A549 (cell line): ENCODE measurements at regions not wholly inside any gene's neighbourhood (a gene's known extent, or its start where the extent isn't known, plus 50 kb on each side); places are given as distances from the start of the nearest gene placed in this dataset.

ENCODE experiments used
- ATAC-seq, 2 experiments: fragments of 200-7000 bp in 1 of 2; fragments of >200 bp in 1 of 2; cut with Nextera tagmentation in 1 of 2; cut with Tn5 transposase in 1 of 2; 3 replicates each; pipeline versions ENCODE4 v1.8.0 to v1.9.1; 2018 to 2020; ENCODE audit warnings: mild to moderate bottlenecking in 1 of 2, moderate library complexity in 1 of 2
- CTCF ChIA-PET: fragments of 300-600 bp; sonication (Branson Sonifier 250); formaldehyde crosslinking; extraction: SDS; loops from one replicate; lab custom pipeline; 2021; ENCODE audit warnings: antibody characterized with exemption, inconsistent platforms; lab: Yijun Ruan, JAX
- POLR2A ChIA-PET: fragments of 350-600 bp; formaldehyde crosslinking; extraction: SDS; loops from one replicate; lab custom pipeline; 2021; ENCODE audit warnings: antibody characterized with exemption, inconsistent platforms; lab: Yijun Ruan, JAX
- DNase-seq, 2 experiments: peaks; one replicate each; pipeline versions ENCODE4 v3.0.0 to v3.0.0-alpha.2; 2011 to 2016; ENCODE audit warnings: low read depth in 1 of 2, low spot score in 1 of 2
- FAIRE-seq: peaks from 2 replicates; lab custom pipeline; 2011; peaks lifted over from hg19 to GRCh38; lab: Jason Lieb, UNC
- H3K27ac ChIP-seq, 2 experiments: fragments of >200 bp; sonication (Bioruptor Twin); formaldehyde crosslinking; 3 replicates each; pipeline ENCODE4 v1.5.1; 2016 to 2017
- H3K4me1 ChIP-seq: fragments of >200 bp; sonication (Bioruptor Twin); formaldehyde crosslinking; 3 replicates; pipeline ENCODE4 v1.6.1; 2016
- H3K4me2 ChIP-seq: fragments of >200 bp; sonication (Bioruptor Twin); formaldehyde crosslinking; 3 replicates; pipeline ENCODE4 v1.6.1; 2016
- H3K4me3 ChIP-seq: fragments of >200 bp; sonication (Bioruptor Twin); formaldehyde crosslinking; 3 replicates; pipeline ENCODE4 v1.5.1; 2016
- H3K9me3 ChIP-seq: fragments of >200 bp; sonication (Bioruptor Twin); formaldehyde crosslinking; 3 replicates; pipeline ENCODE4 v1.6.1; 2016
- CBX8 ChIP-seq: fragments of 200-600 bp; sonication (generic); IDR thresholded peaks from 2 replicates; pipeline ENCODE4 v1.6.1; 2016
- CEBPB ChIP-seq, 2 experiments: fragments of >200 bp in 1 of 2; sonication (Bioruptor Twin) in 1 of 2; formaldehyde crosslinking in 1 of 2; IDR thresholded peaks; 2 replicates each; pipeline ENCODE4 v1.6.1; 2012 to 2016
- CHD4 ChIP-seq: fragments of 200-600 bp; sonication (generic); IDR thresholded peaks from 2 replicates; pipeline ENCODE4 v1.6.1; 2016; ENCODE audit warnings: antibody characterized with exemption, mild to moderate bottlenecking, borderline replicate concordance
- EHF ChIP-seq: fragments of 250-450 bp; sonication (Bioruptor Pico); IDR thresholded peaks from 2 replicates; pipeline ENCODE4 v1.5.0; 2020; ENCODE audit warnings: mild to moderate bottlenecking
- ESRRA ChIP-seq: fragments of 150-350 bp; IDR thresholded peaks from 2 replicates; pipeline ENCODE4 v1.6.1; 2014; ENCODE audit warnings: mild to moderate bottlenecking, low read length, borderline replicate concordance
- FOSB ChIP-seq: fragments of 250-450 bp; sonication (Bioruptor Pico); IDR thresholded peaks from 2 replicates; pipeline ENCODE4 v1.5.0; 2020; ENCODE audit warnings: mild to moderate bottlenecking, moderate library complexity
- GATA3 ChIP-seq: IDR thresholded peaks from 2 replicates; pipeline ENCODE4 v1.6.1; 2012; ENCODE audit warnings: borderline replicate concordance
- HDAC2 ChIP-seq: fragments of 200-600 bp; sonication (generic); IDR thresholded peaks from 2 replicates; pipeline ENCODE4 v1.6.1; 2016
- JUNB ChIP-seq: fragments of >200 bp; sonication (Bioruptor Twin); formaldehyde crosslinking; IDR thresholded peaks from 2 replicates; pipeline ENCODE4 v1.6.1; 2016
- KDM5A ChIP-seq: fragments of 200-600 bp; sonication (generic); IDR thresholded peaks from 2 replicates; pipeline ENCODE4 v1.6.1; 2016; ENCODE audit warnings: antibody characterized with exemption, mild to moderate bottlenecking
- MAFK ChIP-seq: fragments of 450-650 bp; IDR thresholded peaks from 2 replicates; pipeline ENCODE4 v1.6.1; 2014; ENCODE audit not compliant: partially characterized antibody
- MAZ ChIP-seq: fragments of 150-350 bp; IDR thresholded peaks from 2 replicates; pipeline ENCODE4 v1.6.1; 2014; ENCODE audit warnings: antibody characterized with exemption, low read depth, low read length, borderline replicate concordance
- NFE2L2 ChIP-seq: fragments of 150-350 bp; conservative IDR thresholded peaks from 2 replicates; pipeline ENCODE4 v1.6.1; 2014; ENCODE audit warnings: low read length
- NR3C1 ChIP-seq: fragments of >200 bp; sonication (Bioruptor Twin); formaldehyde crosslinking; IDR thresholded peaks from 3 replicates; pipeline ENCODE4 v1.6.1; 2017
- POLR2A ChIP-seq: IDR thresholded peaks from 2 replicates; pipeline ENCODE4 v1.6.1; 2012; ENCODE audit warnings: mild to moderate bottlenecking, low read length
- RAD21 ChIP-seq, 2 experiments: fragments of >200 bp in 1 of 2; sonication (Bioruptor Twin) in 1 of 2; formaldehyde crosslinking in 1 of 2; IDR thresholded peaks in 1 of 2; conservative IDR thresholded peaks in 1 of 2; 2 replicates in 1 of 2; 3 replicates in 1 of 2; pipeline ENCODE4 v1.6.1; 2012 to 2018; ENCODE audit warnings: inconsistent platforms in 1 of 2
- RARB ChIP-seq: fragments of 250-450 bp; sonication (Bioruptor Pico); IDR thresholded peaks from 2 replicates; pipeline ENCODE4 v1.8.0; 2021; ENCODE audit warnings: mild to moderate bottlenecking, moderate library complexity
- RFX5 ChIP-seq: fragments of 450-650 bp; IDR thresholded peaks from 2 replicates; pipeline ENCODE4 v1.7.1; 2014; ENCODE audit warnings: antibody characterized with exemption, mild to moderate bottlenecking, moderate library complexity
- RNF2 ChIP-seq: fragments of 200-600 bp; sonication (generic); IDR thresholded peaks from 2 replicates; pipeline ENCODE4 v1.6.1; 2016; ENCODE audit warnings: low read depth, mild to moderate bottlenecking, antibody characterized with exemption, moderate library complexity, borderline replicate concordance
- SREBF2 ChIP-seq: fragments of 450-650 bp; IDR thresholded peaks from 2 replicates; pipeline ENCODE4 v1.6.1; 2014; ENCODE audit warnings: mild to moderate bottlenecking, moderate library complexity
- TFCP2L1 ChIP-seq: fragments of 250-450 bp; sonication (Bioruptor Pico); IDR thresholded peaks from 2 replicates; pipeline ENCODE4 v1.5.0; 2021; ENCODE audit warnings: mild to moderate bottlenecking
- TP53 ChIP-seq: fragments of 250-450 bp; sonication (Bioruptor Pico); IDR thresholded peaks from 2 replicates; pipeline ENCODE4 v1.5.0; 2021; ENCODE audit warnings: mild to moderate bottlenecking, moderate library complexity
- USF2 ChIP-seq: fragments of 450-650 bp; IDR thresholded peaks from 2 replicates; pipeline ENCODE4 v1.6.1; 2014; ENCODE audit warnings: antibody characterized with exemption
- ZC3H11A ChIP-seq: fragments of 450-650 bp; IDR thresholded peaks from 2 replicates; pipeline ENCODE4 v1.6.1; 2014; ENCODE audit warnings: antibody characterized with exemption, mild to moderate bottlenecking
- ZFP36 ChIP-seq: fragments of 450-650 bp; IDR thresholded peaks from 2 replicates; pipeline ENCODE4 v1.6.1; 2014; ENCODE audit warnings: borderline replicate concordance; ENCODE audit not compliant: partially characterized antibody
- WGBS: methylation state at CpG from one replicate; pipeline ENCODE4 v1.1.6; 2017; ENCODE audit errors: missing lambda C conversion rate; 5-methylcytosine and 5-hydroxymethylcytosine counted together
- TF ChIP-seq, protein P1 (sequence below): fragments of >200 bp; sonication (Bioruptor Twin); formaldehyde crosslinking; IDR thresholded peaks from 3 replicates; pipeline ENCODE4 v1.6.1; 2016
- TF ChIP-seq, protein P2 (sequence below): IDR thresholded peaks from 2 replicates; pipeline ENCODE4 v1.6.1; 2012; ENCODE audit warnings: low read depth, borderline replicate concordance
- TF ChIP-seq, protein P3 (sequence below): fragments of >200 bp; sonication (Bioruptor Twin); formaldehyde crosslinking; IDR thresholded peaks from 2 replicates; pipeline ENCODE4 v1.6.1; 2016
- TF ChIP-seq, protein P4 (sequence below): fragments of 200-600 bp; sonication (generic); IDR thresholded peaks from 2 replicates; pipeline ENCODE4 v1.6.1; 2016; ENCODE audit warnings: antibody characterized with exemption, mild to moderate bottlenecking, moderate library complexity

GRCh38 chr10:37701781-37702493 lies 155.5 kb downstream of the ZNF248 start:
- DNase-seq (no peak), ATAC-seq (no peak), FAIRE-seq (no peak)
- Histone ChIP-seq H3K27ac (no peak overlapping the region), H3K4me1 (no peaks in the 10 kb centered on the region), H3K4me3 (no peak overlapping the region), H3K9me3 (no peaks in the 10 kb centered on the region; the same call in 2 of the 3 replicates), H3K4me2 (no peak overlapping the region)
- WGBS, result 74% methylated on average over 16 of the region's 16 CpGs
- ChIA-PET CTCF (no interaction called here), POLR2A (no interaction called here)
- TF ChIP-seq ZFP36, result no peak
- no peak for TF ChIP-seq HDAC2
- TF ChIP-seq RFX5, result no peak
- no peak for TF ChIP-seq MAZ
- no peak for TF ChIP-seq FOSB (CRISPR knock-in tag)
- TF ChIP-seq, protein P1, sequence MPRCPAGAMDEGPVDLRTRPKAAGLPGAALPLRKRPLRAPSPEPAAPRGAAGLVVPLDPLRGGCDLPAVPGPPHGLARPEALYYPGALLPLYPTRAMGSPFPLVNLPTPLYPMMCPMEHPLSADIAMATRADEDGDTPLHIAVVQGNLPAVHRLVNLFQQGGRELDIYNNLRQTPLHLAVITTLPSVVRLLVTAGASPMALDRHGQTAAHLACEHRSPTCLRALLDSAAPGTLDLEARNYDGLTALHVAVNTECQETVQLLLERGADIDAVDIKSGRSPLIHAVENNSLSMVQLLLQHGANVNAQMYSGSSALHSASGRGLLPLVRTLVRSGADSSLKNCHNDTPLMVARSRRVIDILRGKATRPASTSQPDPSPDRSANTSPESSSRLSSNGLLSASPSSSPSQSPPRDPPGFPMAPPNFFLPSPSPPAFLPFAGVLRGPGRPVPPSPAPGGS, result no peak
- TF ChIP-seq MAFK, result no peak
- TF ChIP-seq TP53 (CRISPR knock-in tag), result no peak
- TF ChIP-seq NR3C1, result no peak
- TF ChIP-seq POLR2A, result no peak
- no peak for TF ChIP-seq JUNB
- no peak for TF ChIP-seq USF2
- TF ChIP-seq RNF2, result no peak
- TF ChIP-seq CBX8, result no peak
- TF ChIP-seq TFCP2L1 (CRISPR knock-in tag), result no peak
- TF ChIP-seq ESRRA, result no peak

- DNase-seq (no peak), ATAC-seq (no peak; a peak in 1 of 6 replicates), FAIRE-seq (no peak)
- Histone ChIP-seq H3K9me3 (no peaks in the 10 kb centered on the region; the same call in 2 of the 3 replicates), H3K4me2 (no peak overlapping the region), H3K4me3 (no peak overlapping the region), H3K27ac (no peak overlapping the region), H3K4me1 (no peaks in the 10 kb centered on the region)
- POLR2A ChIA-PET, result no interaction called here
- CTCF ChIA-PET, result interaction anchor here (1.3 kb wide), 1 partner anchor 34 kb away, joined by 3 read pairs; no protein-coding TSS in a partner anchor
- WGBS, result 78% methylated on average over 27 of the region's 37 CpGs
- no peak for TF ChIP-seq EHF (CRISPR knock-in tag)
- TF ChIP-seq CEBPB (IDR thresholded peaks at IDR 0.05), result no peak
- TF ChIP-seq NFE2L2, result no peak
- TF ChIP-seq, protein P2, sequence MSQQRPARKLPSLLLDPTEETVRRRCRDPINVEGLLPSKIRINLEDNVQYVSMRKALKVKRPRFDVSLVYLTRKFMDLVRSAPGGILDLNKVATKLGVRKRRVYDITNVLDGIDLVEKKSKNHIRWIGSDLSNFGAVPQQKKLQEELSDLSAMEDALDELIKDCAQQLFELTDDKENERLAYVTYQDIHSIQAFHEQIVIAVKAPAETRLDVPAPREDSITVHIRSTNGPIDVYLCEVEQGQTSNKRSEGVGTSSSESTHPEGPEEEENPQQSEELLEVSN, result no peak
- no peak for TF ChIP-seq ZC3H11A
- TF ChIP-seq TFCP2L1 (CRISPR knock-in tag), result no peak
These were observed 156.3 kb downstream of the ZNF248 start for GRCh38 chr10:37700886-37701780.

GRCh38 chr10:37687581-37687980 lies 169.8 kb downstream of the ZNF248 start:
- DNase-seq, result no peak
- H3K9me3 ChIP-seq, result no peaks in the 10 kb centered on the region; the same call in 2 of the 3 replicates
- H3K4me1 ChIP-seq, result no peaks in the 10 kb centered on the region
- H3K4me2 ChIP-seq, result no peak overlapping the region
- 40% methylated on average over 3 of the region's 3 CpGs for WGBS
- ChIA-PET POLR2A (no interaction called here), CTCF (no interaction called here)
- H3K27ac ChIP-seq, result no peak overlapping the region
- no peak for FAIRE-seq
- no peak for ATAC-seq
- no peak overlapping the region for H3K4me3 ChIP-seq
- TF ChIP-seq RAD21 (conservative IDR thresholded peaks at IDR 0.05 in 1 of 2, IDR thresholded peaks at IDR 0.05 in 1 of 2) (no peak), CHD4 (no peak), KDM5A (no peak), ESRRA (no peak), SREBF2 (no peak), JUNB (no peak), GATA3 (no peak), RARB (no peak)
- TF ChIP-seq, protein P3, sequence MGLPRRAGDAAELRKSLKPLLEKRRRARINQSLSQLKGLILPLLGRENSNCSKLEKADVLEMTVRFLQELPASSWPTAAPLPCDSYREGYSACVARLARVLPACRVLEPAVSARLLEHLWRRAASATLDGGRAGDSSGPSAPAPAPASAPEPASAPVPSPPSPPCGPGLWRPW, result no peak
- TF ChIP-seq, protein P4, sequence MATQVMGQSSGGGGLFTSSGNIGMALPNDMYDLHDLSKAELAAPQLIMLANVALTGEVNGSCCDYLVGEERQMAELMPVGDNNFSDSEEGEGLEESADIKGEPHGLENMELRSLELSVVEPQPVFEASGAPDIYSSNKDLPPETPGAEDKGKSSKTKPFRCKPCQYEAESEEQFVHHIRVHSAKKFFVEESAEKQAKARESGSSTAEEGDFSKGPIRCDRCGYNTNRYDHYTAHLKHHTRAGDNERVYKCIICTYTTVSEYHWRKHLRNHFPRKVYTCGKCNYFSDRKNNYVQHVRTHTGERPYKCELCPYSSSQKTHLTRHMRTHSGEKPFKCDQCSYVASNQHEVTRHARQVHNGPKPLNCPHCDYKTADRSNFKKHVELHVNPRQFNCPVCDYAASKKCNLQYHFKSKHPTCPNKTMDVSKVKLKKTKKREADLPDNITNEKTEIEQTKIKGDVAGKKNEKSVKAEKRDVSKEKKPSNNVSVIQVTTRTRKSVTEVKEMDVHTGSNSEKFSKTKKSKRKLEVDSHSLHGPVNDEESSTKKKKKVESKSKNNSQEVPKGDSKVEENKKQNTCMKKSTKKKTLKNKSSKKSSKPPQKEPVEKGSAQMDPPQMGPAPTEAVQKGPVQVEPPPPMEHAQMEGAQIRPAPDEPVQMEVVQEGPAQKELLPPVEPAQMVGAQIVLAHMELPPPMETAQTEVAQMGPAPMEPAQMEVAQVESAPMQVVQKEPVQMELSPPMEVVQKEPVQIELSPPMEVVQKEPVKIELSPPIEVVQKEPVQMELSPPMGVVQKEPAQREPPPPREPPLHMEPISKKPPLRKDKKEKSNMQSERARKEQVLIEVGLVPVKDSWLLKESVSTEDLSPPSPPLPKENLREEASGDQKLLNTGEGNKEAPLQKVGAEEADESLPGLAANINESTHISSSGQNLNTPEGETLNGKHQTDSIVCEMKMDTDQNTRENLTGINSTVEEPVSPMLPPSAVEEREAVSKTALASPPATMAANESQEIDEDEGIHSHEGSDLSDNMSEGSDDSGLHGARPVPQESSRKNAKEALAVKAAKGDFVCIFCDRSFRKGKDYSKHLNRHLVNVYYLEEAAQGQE, result no peak
